HK-2 (cell line): ENCODE measurements at regions not wholly inside any gene's neighbourhood (a gene's known extent, or its start where the extent isn't known, plus 50 kb on each side); places are given as distances from the start of the nearest gene placed in this dataset.
"Not testable (repeated sequence)": the region's sequence is repeated elsewhere in the genome, so short reads cannot be mapped to it uniquely, and the experiment has no call there.

Experiments used
- DNase-seq: peaks from one replicate; pipeline ENCODE4 v3.0.0-alpha.2; 2018; ENCODE audit not compliant: unreplicated experiment

DNA sequence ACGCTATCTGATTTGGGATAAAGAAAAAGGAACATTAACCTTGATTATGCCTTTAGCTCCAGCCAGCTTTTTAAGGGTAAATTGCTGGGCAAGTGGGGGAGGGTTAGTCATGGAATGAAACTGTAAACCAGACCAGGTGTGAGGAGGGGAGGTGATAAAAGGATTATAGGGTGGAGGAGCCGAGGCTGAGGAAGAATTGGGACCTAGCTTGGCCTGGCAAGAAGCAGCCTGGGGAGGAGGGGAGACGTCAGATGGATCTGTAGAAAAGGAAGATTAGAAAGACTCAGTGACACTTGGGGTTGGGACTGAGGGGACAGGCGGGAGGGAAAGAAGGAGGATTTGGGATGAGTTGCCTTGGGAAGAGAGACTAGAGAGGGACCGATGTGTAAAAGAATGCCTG lies 590.8 kb upstream of the MDGA2 start:
- DNase-seq: not testable (repeated sequence)

DNA sequence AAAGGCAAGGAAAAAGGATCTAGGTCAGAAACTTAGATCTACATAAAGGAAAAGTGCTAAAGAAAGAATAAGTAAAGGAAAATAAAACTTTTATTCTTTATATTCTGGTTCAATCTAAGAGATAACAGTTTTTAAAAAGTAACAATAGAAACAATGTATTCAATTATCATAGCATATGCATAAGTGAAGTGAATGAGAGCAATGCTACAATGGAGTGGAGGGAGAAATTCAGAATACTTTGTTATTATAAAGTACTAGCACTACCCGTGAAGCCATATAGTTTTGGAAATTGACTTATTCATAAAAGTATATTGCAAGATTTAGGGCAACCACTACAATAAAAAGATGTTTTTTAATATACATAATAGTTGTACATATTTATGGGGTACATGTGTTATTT lies 586.0 kb upstream of the MDGA2 start:
- DNase-seq: no peak

GRCh38 chr14:48260394-48261295 lies 585.2 kb upstream of the MDGA2 start:
- DNase-seq: not testable (repeated sequence)

- DNase-seq: not testable (repeated sequence)
Observed at GRCh38 chr14:48259876-48260275, 584.5 kb upstream of the MDGA2 start.

- not testable (repeated sequence) for DNase-seq
Observed at GRCh38 chr14:48259232-48259631, 583.8 kb upstream of the MDGA2 start.

DNA sequence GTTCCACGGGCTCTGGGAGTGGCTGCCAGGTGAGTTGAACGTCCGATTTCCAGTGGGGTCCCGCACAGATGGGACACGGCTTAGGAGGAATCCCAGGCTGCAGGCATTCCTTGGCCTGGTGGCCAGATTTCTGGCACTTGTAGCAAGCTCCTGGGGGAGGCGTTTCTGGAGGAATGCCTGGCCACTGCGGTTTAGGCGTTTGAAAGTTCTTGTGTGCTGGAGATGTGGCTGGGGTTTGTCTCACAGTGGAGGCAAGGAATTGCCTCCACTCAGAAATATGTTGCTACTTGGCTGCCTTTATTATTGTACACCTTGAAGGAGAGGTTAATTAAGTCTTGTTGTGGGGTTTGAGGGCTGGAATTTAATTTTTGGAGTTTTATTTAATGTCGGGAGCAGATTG lies 583.3 kb upstream of the MDGA2 start:
- DNase-seq: not testable (repeated sequence)

DNA sequence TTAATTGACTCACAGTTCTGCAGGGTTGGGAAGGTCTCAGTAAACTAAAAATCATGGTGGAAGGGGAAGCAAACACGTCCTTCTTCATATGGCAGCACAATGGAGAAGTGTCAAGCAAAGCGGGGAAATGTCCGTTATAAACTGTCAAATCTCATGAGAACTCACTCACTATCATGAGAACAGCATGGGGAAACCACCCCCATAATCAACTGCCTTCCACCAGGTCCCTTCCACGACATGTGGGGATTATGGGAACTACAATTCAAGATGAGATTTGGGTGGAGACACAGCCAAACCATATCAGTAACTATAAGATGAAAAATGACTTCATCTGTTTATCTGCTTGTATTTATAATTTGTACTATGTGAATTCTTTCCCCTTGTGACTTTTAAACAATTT lies 577.6 kb upstream of the MDGA2 start:
- no peak for DNase-seq

- DNase-seq: no peak
Observed at GRCh38 chr14:48251290-48251689, 575.9 kb upstream of the MDGA2 start.

GRCh38 chr14:48250575-48250974 lies 575.2 kb upstream of the MDGA2 start:
- DNase-seq: no peak

- no peak for DNase-seq
Observed at GRCh38 chr14:48247977-48248376, 572.6 kb upstream of the MDGA2 start.

DNA sequence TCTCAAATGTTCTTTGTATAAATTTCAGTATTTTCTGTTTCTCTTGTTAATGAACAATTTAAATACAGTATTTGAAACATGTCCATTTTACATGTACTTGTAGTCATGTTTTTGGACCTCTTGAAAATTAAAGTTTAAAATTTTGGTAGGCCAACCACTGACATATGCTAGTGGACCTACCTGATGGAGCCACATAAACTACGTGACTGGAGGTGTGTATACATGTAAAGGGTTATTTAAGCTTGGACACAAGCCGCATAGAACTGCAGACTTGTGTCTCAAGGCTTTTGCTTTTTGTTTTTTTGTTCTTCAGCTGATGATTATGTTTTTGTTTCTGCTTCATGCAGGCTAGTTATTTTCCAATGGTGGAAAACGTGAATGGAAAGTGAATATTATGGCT lies 568.5 kb upstream of the MDGA2 start:
- no peak for DNase-seq

- DNase-seq: no peak
Observed at GRCh38 chr14:48229091-48229490, 553.7 kb upstream of the MDGA2 start.

GRCh38 chr14:48193893-48194292 lies 518.5 kb upstream of the MDGA2 start:
- no peak for DNase-seq

- DNase-seq: not testable (repeated sequence)
Observed at GRCh38 chr14:48149624-48150023, 474.2 kb upstream of the MDGA2 start.

DNA sequence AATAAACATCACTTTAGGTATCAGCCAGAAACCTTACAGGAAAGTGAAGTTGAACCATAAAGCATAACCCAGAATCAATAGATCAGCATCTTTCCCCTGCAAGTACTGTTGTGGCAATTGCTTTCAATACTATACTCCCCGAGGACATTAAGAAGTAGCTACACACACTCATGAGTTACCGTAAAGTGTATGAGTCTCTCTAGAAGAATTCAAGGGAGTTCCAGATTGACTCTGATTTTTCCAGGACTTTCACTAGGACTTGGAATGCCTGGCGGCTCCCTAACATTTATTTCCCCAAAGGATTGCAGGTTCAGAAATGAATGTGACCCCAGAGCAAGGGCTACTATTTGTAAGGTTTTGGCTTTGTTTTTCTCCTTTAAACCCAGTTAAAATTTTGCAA lies 465.4 kb upstream of the MDGA2 start:
- DNase-seq: no peak

GRCh38 chr14:48129472-48129871 lies 454.1 kb upstream of the MDGA2 start:
- DNase-seq: no peak

DNA sequence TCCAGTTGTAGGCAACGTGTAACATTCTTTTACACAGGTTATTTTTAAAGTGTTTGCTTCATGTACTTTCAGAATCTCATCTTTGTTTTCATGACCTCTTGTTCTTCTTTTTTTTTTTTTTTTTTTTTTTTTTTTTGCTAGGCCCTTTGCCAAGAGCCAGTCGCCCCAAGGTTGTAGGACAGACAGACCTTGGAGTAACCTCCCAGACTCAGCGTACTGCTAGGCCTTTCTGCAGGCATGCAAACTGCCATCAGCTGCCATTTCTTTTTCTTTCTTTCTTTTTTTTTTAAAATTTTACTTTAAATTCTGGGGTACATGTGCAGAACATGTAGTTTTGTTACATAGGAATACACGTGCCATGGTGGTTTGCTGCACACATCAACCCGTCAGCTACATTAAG lies 452.3 kb upstream of the MDGA2 start:
- no peak for DNase-seq

DNA sequence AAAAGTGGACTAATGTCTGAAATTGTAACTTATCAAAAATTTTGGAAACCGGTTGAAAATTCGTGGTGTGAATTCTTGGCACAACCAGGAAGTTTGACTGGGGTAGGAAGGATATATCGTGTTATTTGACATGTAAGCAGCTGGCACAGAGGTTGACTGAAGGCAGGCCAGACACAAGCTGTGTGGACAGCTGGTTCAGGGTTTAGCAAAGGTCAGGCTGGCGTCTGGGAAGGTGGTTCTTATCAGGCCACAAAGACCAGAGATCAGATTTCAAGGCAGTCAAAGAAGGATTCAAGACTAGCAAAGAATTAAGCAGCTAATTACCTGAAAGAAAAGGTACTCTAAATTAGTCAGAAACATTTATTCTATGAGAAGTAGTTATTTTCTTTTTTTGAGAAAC lies 450.2 kb upstream of the MDGA2 start:
- DNase-seq: no peak

- no peak for DNase-seq
Observed at GRCh38 chr14:48113713-48114112, 438.3 kb upstream of the MDGA2 start.

- DNase-seq: no peak
Observed at GRCh38 chr14:48111151-48111550, 435.7 kb upstream of the MDGA2 start.

DNA sequence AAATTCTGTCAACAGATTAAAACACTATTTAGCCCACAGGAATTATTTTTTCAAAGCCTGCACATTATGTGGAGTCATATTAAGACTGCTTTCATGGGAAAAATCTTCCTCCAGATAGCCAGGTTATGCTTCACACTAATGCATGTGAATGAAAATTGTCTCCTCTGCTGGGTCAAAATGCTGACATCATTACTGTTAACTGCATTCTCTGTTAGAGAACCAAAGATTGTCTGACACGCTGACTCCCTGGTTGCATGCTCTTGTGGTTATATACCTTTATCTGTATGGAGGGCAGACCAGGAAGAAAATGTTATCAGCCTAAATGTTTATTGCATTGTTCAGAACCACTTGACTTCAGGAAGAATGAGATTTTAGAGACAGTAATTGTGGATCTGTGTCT lies 432.2 kb upstream of the MDGA2 start:
- DNase-seq: no peak

DNA sequence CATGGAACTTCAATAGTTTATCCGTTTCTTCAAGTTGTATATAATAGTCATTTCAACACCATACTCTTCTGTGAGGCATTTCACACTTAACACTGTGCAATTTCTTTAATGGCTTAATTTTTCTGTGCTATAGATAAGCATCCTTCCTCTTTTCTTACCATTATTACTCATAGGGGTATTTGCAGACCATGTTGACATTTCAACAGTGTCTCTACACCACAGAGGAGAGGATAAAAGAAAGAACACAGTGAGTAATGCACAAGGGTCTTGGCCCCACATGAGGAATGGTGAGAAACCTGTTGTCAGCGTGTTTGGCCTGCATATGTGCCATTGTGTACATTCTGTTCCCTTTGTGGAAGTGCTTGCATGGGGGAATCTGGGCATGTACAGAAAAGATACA lies 421.5 kb upstream of the MDGA2 start:
- DNase-seq: no peak

DNA sequence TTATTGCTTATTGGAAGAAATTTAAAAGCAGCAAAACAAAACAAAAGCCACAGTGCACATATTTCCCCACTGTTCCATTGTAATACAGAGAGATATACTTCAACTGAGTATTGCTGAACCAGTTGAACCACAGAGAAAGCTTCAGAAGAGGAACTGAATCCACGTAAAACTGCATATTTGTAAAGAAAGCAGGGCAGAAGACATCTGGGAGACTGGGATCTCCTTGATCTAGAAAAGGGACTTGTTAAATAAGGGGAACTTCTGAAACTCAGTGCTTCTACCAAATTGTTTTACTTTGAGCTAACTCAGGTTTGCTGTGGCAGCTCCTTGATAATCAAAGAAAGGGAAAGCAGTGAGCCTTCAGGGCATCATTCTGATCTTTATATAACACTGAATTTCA lies 411.1 kb upstream of the MDGA2 start:
- DNase-seq: no peak

DNA sequence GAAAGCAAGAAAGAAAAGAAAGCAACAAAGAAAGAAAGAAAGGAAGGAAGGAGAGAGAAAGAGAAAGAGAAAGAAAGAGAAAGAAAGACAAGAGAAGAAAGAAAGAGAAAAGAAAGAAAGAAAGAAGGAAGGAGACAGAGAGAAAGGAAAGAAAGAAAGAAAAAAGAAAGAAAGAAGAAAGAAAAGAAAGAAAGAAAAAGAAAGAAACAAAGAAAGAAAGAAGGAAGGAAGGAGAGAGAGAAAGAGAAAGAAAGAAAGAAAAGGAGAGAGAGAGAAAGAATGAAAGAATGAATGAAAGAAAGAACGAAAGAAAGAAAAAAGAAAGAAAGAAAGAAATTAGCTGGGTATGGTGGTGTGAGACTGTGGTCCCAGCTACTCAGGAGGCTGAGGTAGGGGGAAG lies 400.1 kb upstream of the MDGA2 start:
- DNase-seq: no peak
